Endothelial cell of umbilical vein (primary cell): ENCODE measurements at regions not wholly inside any gene's neighbourhood (a gene's known extent, or its start where the extent isn't known, plus 50 kb on each side); places are given as distances from the start of the nearest gene placed in this dataset.

Source experiments
- BruUV-seq: library from RNA; stranded (reverse); fragments of 400-500 nt; replicated peaks from 2 replicates; lab custom pipeline; 2021; lab: Mats Ljungman, UMichigan
- CTCF ChIA-PET: fragments of 300-600, 350-600 bp; sonication (Branson Sonifier 250); formaldehyde crosslinking; loops from one replicate; lab custom pipeline; 2021; ENCODE audit warnings: antibody characterized with exemption, inconsistent platforms; lab: Charles Lee
- POLR2A ChIA-PET: fragments of 300-600, 350-600 bp; sonication (Branson Sonifier 250); formaldehyde crosslinking; loops from one replicate; lab custom pipeline; 2021; ENCODE audit warnings: antibody characterized with exemption, inconsistent platforms; lab: Charles Lee
- DNase-seq: peaks from one replicate; pipeline ENCODE4 v3.0.0-alpha.2; 2011; ENCODE audit warnings: low read depth, low spot score
- FAIRE-seq: peaks from 2 replicates; lab custom pipeline; 2011; peaks lifted over from hg19 to GRCh38; lab: Jason Lieb, UNC
- H2AFZ ChIP-seq: 2 replicates; pipeline ENCODE4 v1.6.0; 2012; ENCODE audit warnings: low read depth, low read length, control low read depth, inconsistent platforms
- H3K27ac ChIP-seq: 2 replicates; pipeline ENCODE4 v1.5.1; 2011; ENCODE audit warnings: low read depth, mild to moderate bottlenecking, control low read depth, low read length, moderate library complexity; ENCODE audit not compliant: insufficient read depth
- H3K27me3 ChIP-seq, 2 experiments: 2 replicates each; pipeline versions ENCODE4 v1.6.0 to v1.6.1; 2011; ENCODE audit warnings: low read length in 2 of 2, mixed read lengths in 1 of 2; ENCODE audit not compliant: control insufficient read depth in 2 of 2, insufficient read depth in 2 of 2
- H3K36me3 ChIP-seq, 2 experiments: 2 replicates in 1 of 2; 3 replicates in 1 of 2; pipeline ENCODE4 v1.5.1; 2011; ENCODE audit warnings: low read length in 2 of 2, mild to moderate bottlenecking in 1 of 2, moderate library complexity in 1 of 2; ENCODE audit not compliant: control insufficient read depth in 2 of 2, insufficient read depth in 2 of 2; ENCODE audit errors: extremely low read depth in 1 of 2
- H3K4me1 ChIP-seq: 3 replicates; pipeline ENCODE4 v1.5.1; 2011; ENCODE audit warnings: mild to moderate bottlenecking, low read length; ENCODE audit not compliant: control insufficient read depth, insufficient read depth; ENCODE audit errors: extremely low read depth
- H3K4me2 ChIP-seq: 2 replicates; pipeline ENCODE4 v1.6.1; 2011; ENCODE audit warnings: low read length, control low read depth, mixed read lengths; ENCODE audit not compliant: insufficient read depth
- H3K4me3 ChIP-seq, 3 experiments: fragments of 200-600 bp in 1 of 3; sonication (generic), shearing (Covaris generic) in 1 of 3; replicated peaks in 1 of 3; 2 replicates each; pipeline ENCODE4 v1.5.1; 2011 to 2016; ENCODE audit warnings: control low read depth in 3 of 3, low read length in 3 of 3, mild to moderate bottlenecking in 2 of 3, inconsistent platforms in 1 of 3, low read depth in 1 of 3, moderate library complexity in 1 of 3; ENCODE audit not compliant: insufficient read depth in 1 of 3
- H3K79me2 ChIP-seq: 2 replicates; pipeline ENCODE4 v1.6.0; 2012; ENCODE audit warnings: low read length, inconsistent platforms; ENCODE audit not compliant: control insufficient read depth, insufficient read depth
- H3K9ac ChIP-seq: replicated peaks from 2 replicates; pipeline ENCODE3; 2011; ENCODE audit warnings: low read length, control low read depth; ENCODE audit not compliant: insufficient read depth; ENCODE audit errors: extremely low read depth
- H3K9me1 ChIP-seq: replicated peaks from 3 replicates; pipeline ENCODE4 v1.6.0; 2011; ENCODE audit warnings: mild to moderate bottlenecking, low read length; ENCODE audit not compliant: control insufficient read depth, insufficient read depth; ENCODE audit errors: extremely low read depth
- H3K9me3 ChIP-seq: replicated peaks from 2 replicates; pipeline ENCODE4 v1.5.1; 2012; ENCODE audit warnings: low read length, inconsistent platforms; ENCODE audit not compliant: control insufficient read depth, insufficient read depth
- H4K20me1 ChIP-seq: replicated peaks from 2 replicates; pipeline ENCODE3; 2011; ENCODE audit warnings: mild to moderate bottlenecking, low read length; ENCODE audit not compliant: control insufficient read depth, insufficient read depth; ENCODE audit errors: extremely low read depth
- CTCF ChIP-seq, 2 donors: IDR thresholded peaks; 1 replicate in 1 of 2; 2 replicates in 1 of 2; pipeline ENCODE4 v1.5.1; 2011; ENCODE audit warnings: low read length in 2 of 2, mild to moderate bottlenecking in 2 of 2, moderate library complexity in 2 of 2, control low read depth in 1 of 2, inconsistent platforms in 1 of 2, low read depth in 1 of 2; ENCODE audit not compliant: insufficient read depth in 1 of 2; ENCODE audit errors: extremely low read depth in 1 of 2
- EZH2 ChIP-seq: IDR thresholded peaks from 2 replicates; pipeline ENCODE4 v1.6.1; 2012; ENCODE audit warnings: borderline replicate concordance, low read depth, mild to moderate bottlenecking, moderate library complexity, low read length, inconsistent platforms; ENCODE audit not compliant: severe bottlenecking
- FOS ChIP-seq: IDR thresholded peaks from 2 replicates; pipeline ENCODE4 v1.6.1; 2011; ENCODE audit warnings: mild to moderate bottlenecking, low read length, moderate library complexity, borderline replicate concordance; ENCODE audit not compliant: insufficient read depth
- GATA2 ChIP-seq: IDR thresholded peaks from 2 replicates; pipeline ENCODE4 v1.7.0; 2011; ENCODE audit warnings: low read depth, mild to moderate bottlenecking, moderate library complexity, mixed read lengths, low read length; ENCODE audit not compliant: insufficient read length, insufficient read depth
- JUN ChIP-seq: IDR thresholded peaks from 2 replicates; pipeline ENCODE4 v1.6.1; 2011; ENCODE audit warnings: borderline replicate concordance, low read depth; ENCODE audit not compliant: insufficient read length, insufficient read depth
- MAX ChIP-seq: IDR thresholded peaks from 2 replicates; pipeline ENCODE4 v1.6.1; 2011; ENCODE audit not compliant: insufficient read depth, insufficient read length
- MYC ChIP-seq: IDR thresholded peaks from one replicate; pipeline ENCODE4 v1.6.1; 2011; ENCODE audit warnings: mild to moderate bottlenecking, low read depth, low read length
- POLR2A ChIP-seq: IDR thresholded peaks from 2 replicates; pipeline ENCODE4 v1.6.1; 2012; ENCODE audit warnings: low read depth, mild to moderate bottlenecking, control low read depth, low read length
- POLR2AphosphoS5 ChIP-seq: IDR thresholded peaks from 2 replicates; pipeline ENCODE4 v1.6.1; 2012; ENCODE audit warnings: low read depth, mild to moderate bottlenecking, control low read depth, low read length, moderate library complexity; ENCODE audit not compliant: insufficient read depth
- dilution Hi-C: fragments of 300-500 bp; cut with MboI; formaldehyde crosslinking; loops from one replicate; pipeline ENCODE4 v1.15.0; 2019; ENCODE audit warnings: low sequenced_read_pairs; ENCODE audit not compliant: extremely low pct_ligation_motif_present
- intact Hi-C: fragments of 100-400 bp; cut with micrococcal nuclease; formaldehyde crosslinking; loops from one replicate; pipeline ENCODE4 v1.10.0; 2022

- H3K9ac ChIP-seq: no peak overlapping the region
- intact Hi-C loops: no loop called here
- H3K27ac ChIP-seq: no peak overlapping the region
- ChIA-PET CTCF (no interaction called here), POLR2A (interaction anchor here (0.7 kb wide), 1 partner anchor 263 kb away, joined by 4 read pairs; no protein-coding TSS in a partner anchor)
- H3K4me1 ChIP-seq: no peaks in the 10 kb centered on the region
- FAIRE-seq: no peak
- H3K27me3 ChIP-seq: no peaks in the 10 kb centered on the region
- dilution Hi-C loops: no loop called here
- no peaks in the 10 kb centered on the region for H3K9me3 ChIP-seq
- no TSS peak for BruUV-seq
- no peak for DNase-seq
- no peaks in the 10 kb centered on the region for H3K9me1 ChIP-seq
- no peaks in the 10 kb centered on the region for H3K79me2 ChIP-seq
- H3K4me3 ChIP-seq: no peak overlapping the region
- TF ChIP-seq GATA2: no peak
- no peak for TF ChIP-seq POLR2AphosphoS5
- no peak for TF ChIP-seq MAX
- TF ChIP-seq JUN: no peak
- no peak for TF ChIP-seq FOS
- no peak for TF ChIP-seq MYC
- no peak for TF ChIP-seq EZH2
- no peak for TF ChIP-seq CTCF (IDR thresholded peaks at IDR 0.05; ENCODE audit: extremely low read depth in 1 of 2, insufficient read depth in 1 of 2, low read depth in 1 of 2, low read length in 2 of 2)
- TF ChIP-seq POLR2A: no peak
- no peaks in the 10 kb centered on the region for H3K36me3 ChIP-seq
- H2AFZ ChIP-seq: no peak overlapping the region
- no peaks in the 10 kb centered on the region for H4K20me1 ChIP-seq
- H3K4me2 ChIP-seq: no peak overlapping the region
Measured at GRCh38 chr1:221916176-221916575, 174.3 kb upstream of the DUSP10 start.
